Vagina (tissue), 2 donors: ENCODE measurements at regions not wholly inside any gene's neighbourhood (a gene's known extent, or its start where the extent isn't known, plus 50 kb on each side); places are given as distances from the start of the nearest gene placed in this dataset.

Experiments
- CTCF ChIP-seq, 3 experiments: fragments of 450-650 bp in 2 of 3; fragments of 200-600 bp in 1 of 3; sonication (generic) in 1 of 3; IDR thresholded peaks; one replicate each; pipeline ENCODE4 v1.5.1; 2017 to 2019; ENCODE audit warnings: antibody characterized with exemption in 3 of 3, mild to moderate bottlenecking in 2 of 3, moderate library complexity in 2 of 3
- POLR2AphosphoS5 ChIP-seq, 2 donors: sonication (generic); formaldehyde crosslinking; IDR thresholded peaks; one replicate each; pipeline ENCODE4 v1.9.0; 2017; ENCODE audit warnings: antibody characterized with exemption in 2 of 2, mild to moderate bottlenecking in 2 of 2, low read depth in 1 of 2; ENCODE audit not compliant: insufficient read depth in 1 of 2

- TF ChIP-seq POLR2AphosphoS5 (IDR thresholded peaks at IDR 0.05; ENCODE audit: insufficient read depth in 1 of 2, low read depth in 1 of 2) (no peak), CTCF (IDR thresholded peaks at IDR 0.05) (no peak)
Measured at GRCh38 chr2:7707723-7708122, 790.5 kb downstream of the RNF144A start.
